ENCODE measurements at regions not wholly inside any gene's neighbourhood (a gene's known extent, or its start where the extent isn't known, plus 50 kb on each side); places are given as distances from the start of the nearest gene placed in this dataset.

GRCh38 chr16:50941681-50942080 is 199.8 kb downstream of the CYLD start:
- Histone ChIP-seq H3F3A (replicated peaks; ENCODE audit: insufficient read depth) (no peaks in the 10 kb centered on the region), H3K4me3 (ENCODE audit: low read depth in 2 of 2, low read length in 1 of 2) (no peak overlapping the region), H3K9me3 (no peaks in the 10 kb centered on the region), H3K9me2 (no peaks in the 10 kb centered on the region), H3K9ac (no peak overlapping the region), H4K20me1 (ENCODE audit: insufficient read depth) (no peaks in the 10 kb centered on the region), H3K27ac (ENCODE audit: low read depth in 2 of 2, low read length in 1 of 2) (no peak overlapping the region), H2AFZ (ENCODE audit: low read depth) (no peak overlapping the region), H3K27me3 (ENCODE audit: insufficient read depth) (no peaks in the 10 kb centered on the region), H3K79me2 (ENCODE audit: insufficient read depth) (no peaks in the 10 kb centered on the region), H3K36me3 (replicated peaks in 1 of 2; ENCODE audit: control insufficient read depth in 1 of 2, insufficient read depth in 2 of 2, low read length in 1 of 2) (no peaks in the 10 kb centered on the region), H3K4me2 (no peak overlapping the region), H3K4me1 (ENCODE audit: control insufficient read depth in 1 of 2, insufficient read depth in 2 of 2, low read depth in 1 of 2, low read length in 1 of 2) (no peaks in the 10 kb centered on the region)
- DNase-seq: no peak
- POLR2A ChIA-PET: no interaction called here
- WGBS (ENCODE audit: low lambda C conversion rate): 31% methylated on average over 6 of the region's 6 CpGs
- CTCF ChIA-PET: no interaction called here
- TF ChIP-seq CHD2 (IDR thresholded peaks at IDR 0.05; ENCODE audit: low read length, partially characterized antibody) (no peak), CTCF (IDR thresholded peaks at IDR 0.05) (no peak)

- TF ChIP-seq USF2 (IDR thresholded peaks at IDR 0.05; ENCODE audit: borderline replicate concordance, low read depth, low read length) (no peak), EZH2phosphoT487 (IDR thresholded peaks at IDR 0.05; ENCODE audit: borderline replicate concordance, low read depth) (no peak), MAX (IDR thresholded peaks at IDR 0.05; ENCODE audit: low read depth) (no peak)
- Histone ChIP-seq H2AFZ (ENCODE audit: low read depth) (no peak overlapping the region), H3K9me3 (no peaks in the 10 kb centered on the region), H4K20me1 (ENCODE audit: insufficient read depth) (no peaks in the 10 kb centered on the region), H3K4me3 (ENCODE audit: low read depth in 2 of 2, low read length in 1 of 2) (no peak overlapping the region), H3K4me2 (no peak overlapping the region), H3K27me3 (ENCODE audit: insufficient read depth) (no peaks in the 10 kb centered on the region), H3K27ac (ENCODE audit: low read depth in 2 of 2, low read length in 1 of 2) (no peak overlapping the region), H3K9me2 (no peaks in the 10 kb centered on the region), H3K79me2 (ENCODE audit: insufficient read depth) (no peaks in the 10 kb centered on the region), H3K9ac (no peak overlapping the region), H3F3A (replicated peaks; ENCODE audit: insufficient read depth) (no peaks in the 10 kb centered on the region), H3K4me1 (ENCODE audit: control insufficient read depth in 1 of 2, insufficient read depth in 2 of 2, low read depth in 1 of 2, low read length in 1 of 2) (no peaks in the 10 kb centered on the region), H3K36me3 (replicated peaks in 1 of 2; ENCODE audit: control insufficient read depth in 1 of 2, insufficient read depth in 2 of 2, low read length in 1 of 2) (no peaks in the 10 kb centered on the region)
- CTCF ChIA-PET: no interaction called here
- DNase-seq: no peak
- 13% methylated on average over 7 of the region's 7 CpGs for WGBS (ENCODE audit: low lambda C conversion rate)
- POLR2A ChIA-PET: no interaction called here
These were observed 198.5 kb downstream of the CYLD start for GRCh38 chr16:50940275-50940854.

GRCh38 chr16:50939356-50939755 is 197.5 kb downstream of the CYLD start:
- Histone ChIP-seq H3K79me2 (ENCODE audit: insufficient read depth) (no peaks in the 10 kb centered on the region), H3F3A (replicated peaks; ENCODE audit: insufficient read depth) (no peaks in the 10 kb centered on the region), H3K9me3 (no peaks in the 10 kb centered on the region), H2AFZ (ENCODE audit: low read depth) (no peak overlapping the region), H3K27me3 (ENCODE audit: insufficient read depth) (no peaks in the 10 kb centered on the region), H3K4me3 (ENCODE audit: low read depth in 2 of 2, low read length in 1 of 2) (no peak overlapping the region), H3K27ac (ENCODE audit: low read depth in 2 of 2, low read length in 1 of 2) (no peak overlapping the region), H3K9ac (no peak overlapping the region), H3K4me1 (ENCODE audit: control insufficient read depth in 1 of 2, insufficient read depth in 2 of 2, low read depth in 1 of 2, low read length in 1 of 2) (no peaks in the 10 kb centered on the region), H3K4me2 (no peak overlapping the region), H3K9me2 (no peaks in the 10 kb centered on the region), H3K36me3 (replicated peaks in 1 of 2; ENCODE audit: control insufficient read depth in 1 of 2, insufficient read depth in 2 of 2, low read length in 1 of 2) (no peaks in the 10 kb centered on the region), H4K20me1 (ENCODE audit: insufficient read depth) (no peaks in the 10 kb centered on the region)
- 6% methylated on average over 2 of the region's 2 CpGs for WGBS (ENCODE audit: low lambda C conversion rate)
- POLR2A ChIA-PET: no interaction called here
- CTCF ChIA-PET: no interaction called here
- no peak for DNase-seq
- no peak for TF ChIP-seq YY1 (IDR thresholded peaks at IDR 0.05; ENCODE audit: low read depth)
- TF ChIP-seq RCOR1 (IDR thresholded peaks at IDR 0.05; ENCODE audit: low read length): no peak
- no peak for TF ChIP-seq PBX3 (IDR thresholded peaks at IDR 0.05)
- TF ChIP-seq CTCF (IDR thresholded peaks at IDR 0.05): no peak
- no peak for TF ChIP-seq FOXM1 (IDR thresholded peaks at IDR 0.05; ENCODE audit: low read depth)
- no peak for TF ChIP-seq CHD2 (IDR thresholded peaks at IDR 0.05; ENCODE audit: low read length, partially characterized antibody)
- TF ChIP-seq MEF2A (IDR thresholded peaks at IDR 0.05; ENCODE audit: borderline replicate concordance, low read depth): no peak
- TF ChIP-seq GATA2 (CRISPR knock-in tag; IDR thresholded peaks at IDR 0.05): no peak
- no peak for TF ChIP-seq TAF1 (IDR thresholded peaks at IDR 0.05; ENCODE audit: borderline replicate concordance, low read depth, low read length)
- no peak for TF ChIP-seq TEAD4 (IDR thresholded peaks at IDR 0.05; ENCODE audit: borderline replicate concordance, insufficient read depth)
- no peak for TF ChIP-seq TCF12 (IDR thresholded peaks at IDR 0.05)
- TF ChIP-seq EZH2phosphoT487 (IDR thresholded peaks at IDR 0.05; ENCODE audit: borderline replicate concordance, low read depth): no peak
- no peak for TF ChIP-seq RXRA (IDR thresholded peaks at IDR 0.05; ENCODE audit: borderline replicate concordance, low read depth)
- no peak for TF ChIP-seq RFX5 (IDR thresholded peaks at IDR 0.05; ENCODE audit: low read length)

Measured in SK-N-SH (cell line).